ENCODE measurements at regions not wholly inside any gene's neighbourhood (a gene's known extent, or its start where the extent isn't known, plus 50 kb on each side); places are given as distances from the start of the nearest gene placed in this dataset.

GRCh38 chr11:97993562-97993961 is 1027.2 kb upstream of the CNTN5 start:
- no peaks in the 10 kb centered on the region for H3K23me2 ChIP-seq (ENCODE audit: insufficient read length, low read depth, low read length, poor library complexity, severe bottlenecking)
- no peak overlapping the region for H4K5ac ChIP-seq (ENCODE audit: insufficient read length, low read depth, low read length)
- Mint-ChIP-seq H3K27ac (no peak overlapping the region), H3K4me3 (no peak overlapping the region), H3K36me3 (ENCODE audit: insufficient read depth in 1 of 3, low read depth in 3 of 3) (peaks cover 0 to 5% (median 0%) of the 10 kb centered on the region in 3 experiments; a peak in 2 of 7 replicates), H3K9me3 (peaks cover 0 to 4% of the 10 kb centered on the region in 2 experiments; a peak in 3 of 5 replicates), H3K4me1 (peaks cover 11 to 12% of the 10 kb centered on the region in 2 experiments), H3K27me3 (ENCODE audit: low read depth) (no peaks in the 10 kb centered on the region)
- no peak overlapping the region for H3K4me2 ChIP-seq (ENCODE audit: insufficient read depth, insufficient read length, low read length)
- H3K14ac ChIP-seq (ENCODE audit: insufficient read depth, low read length): no peak overlapping the region
- no peak for DNase-seq
- no peak overlapping the region for H3K23ac ChIP-seq (ENCODE audit: insufficient read length, low read depth, low read length)
- H3K79me2 ChIP-seq (ENCODE audit: insufficient read depth, low read length): no peaks in the 10 kb centered on the region
- no peak overlapping the region for H3K27ac ChIP-seq (ENCODE audit: insufficient read length, low read depth, low read length)
- TF ChIP-seq, protein P1, sequence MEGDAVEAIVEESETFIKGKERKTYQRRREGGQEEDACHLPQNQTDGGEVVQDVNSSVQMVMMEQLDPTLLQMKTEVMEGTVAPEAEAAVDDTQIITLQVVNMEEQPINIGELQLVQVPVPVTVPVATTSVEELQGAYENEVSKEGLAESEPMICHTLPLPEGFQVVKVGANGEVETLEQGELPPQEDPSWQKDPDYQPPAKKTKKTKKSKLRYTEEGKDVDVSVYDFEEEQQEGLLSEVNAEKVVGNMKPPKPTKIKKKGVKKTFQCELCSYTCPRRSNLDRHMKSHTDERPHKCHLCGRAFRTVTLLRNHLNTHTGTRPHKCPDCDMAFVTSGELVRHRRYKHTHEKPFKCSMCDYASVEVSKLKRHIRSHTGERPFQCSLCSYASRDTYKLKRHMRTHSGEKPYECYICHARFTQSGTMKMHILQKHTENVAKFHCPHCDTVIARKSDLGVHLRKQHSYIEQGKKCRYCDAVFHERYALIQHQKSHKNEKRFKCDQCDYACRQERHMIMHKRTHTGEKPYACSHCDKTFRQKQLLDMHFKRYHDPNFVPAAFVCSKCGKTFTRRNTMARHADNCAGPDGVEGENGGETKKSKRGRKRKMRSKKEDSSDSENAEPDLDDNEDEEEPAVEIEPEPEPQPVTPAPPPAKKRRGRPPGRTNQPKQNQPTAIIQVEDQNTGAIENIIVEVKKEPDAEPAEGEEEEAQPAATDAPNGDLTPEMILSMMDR (conservative IDR thresholded peaks at IDR 0.05): no peak
- no peak overlapping the region for H3K56ac ChIP-seq (ENCODE audit: insufficient read length, low read depth, low read length)
- peaks cover 3% of the 10 kb centered on the region; the same call in 1 of the 2 replicates for H3K4me1 ChIP-seq (ENCODE audit: insufficient read depth, low read length)
- H3K9ac ChIP-seq (ENCODE audit: extremely low read depth, insufficient read length, low read length): no peak overlapping the region
- no peak overlapping the region for H4K8ac ChIP-seq (replicated peaks; ENCODE audit: insufficient read length, low read depth, low read length)
- H3K4ac ChIP-seq (ENCODE audit: low read depth, low read length): no peak overlapping the region
- no peaks in the 10 kb centered on the region for H3K9me3 ChIP-seq (ENCODE audit: control insufficient read depth, low read depth, low read length)
- H2BK20ac ChIP-seq (ENCODE audit: low read depth, low read length, poor library complexity, severe bottlenecking): no peak overlapping the region
- no peak overlapping the region for H2BK5ac ChIP-seq (ENCODE audit: insufficient read length, low read length)
- H2BK12ac ChIP-seq (ENCODE audit: insufficient read length, low read depth, low read length): no peak overlapping the region
- no peak overlapping the region for H2AK5ac ChIP-seq (ENCODE audit: insufficient read length, low read length)
- H3K18ac ChIP-seq (ENCODE audit: insufficient read length, low read depth, low read length): no peak overlapping the region
- no peak overlapping the region for H4K91ac ChIP-seq (ENCODE audit: insufficient read length, low read depth, low read length)
- no peaks in the 10 kb centered on the region for H3K79me1 ChIP-seq (ENCODE audit: insufficient read depth, low read depth, low read length, poor library complexity, severe bottlenecking)
- no peaks in the 10 kb centered on the region for H3K27me3 ChIP-seq (ENCODE audit: insufficient read depth, low read length)
- H2AFZ ChIP-seq (ENCODE audit: low read length): no peak overlapping the region
- WGBS (ENCODE audit: extremely low coverage, insufficient read length, low lambda C conversion rate): no CpG with 5 or more reads among the region's 4 CpGs
- H3T11ph ChIP-seq (ENCODE audit: low read length): no peak overlapping the region
- H2BK15ac ChIP-seq (ENCODE audit: low read depth, low read length): no peak overlapping the region
- H2BK120ac ChIP-seq (ENCODE audit: low read depth, low read length, poor library complexity, severe bottlenecking): no peak overlapping the region
- H4K20me1 ChIP-seq (ENCODE audit: control insufficient read depth, insufficient read depth, insufficient read length): no peaks in the 10 kb centered on the region
